Middle frontal gyrus (tissue), 1 donor: ENCODE measurements at regions not wholly inside any gene's neighbourhood (a gene's known extent, or its start where the extent isn't known, plus 50 kb on each side); places are given as distances from the start of the nearest gene placed in this dataset.
"Not testable (repeated sequence)": the region's sequence is repeated elsewhere in the genome, so short reads cannot be mapped to it uniquely, and the experiment has no call there.

ENCODE experiments used
- DNase-seq: peaks from one replicate; pipeline ENCODE4 v3.0.0-alpha.2; 2015; ENCODE audit warnings: low spot score; ENCODE audit errors: extremely low spot score

GRCh38 chr5:118301696-118302095 lies 686.7 kb downstream of the DTWD2 start:
- no peak for DNase-seq

GRCh38 chr5:118295045-118295444 lies 693.3 kb downstream of the DTWD2 start:
- DNase-seq: no peak

- DNase-seq: no peak
Measured at GRCh38 chr5:118293378-118293777, 695.0 kb downstream of the DTWD2 start.

- DNase-seq: no peak
Measured at GRCh38 chr5:118290204-118290603, 698.1 kb downstream of the DTWD2 start.

- DNase-seq: not testable (repeated sequence)
Measured at GRCh38 chr5:118284230-118284629, 704.1 kb downstream of the DTWD2 start.

- DNase-seq: not testable (repeated sequence)
Measured at GRCh38 chr5:118282480-118283038, 705.8 kb downstream of the DTWD2 start.

- no peak for DNase-seq
Measured at GRCh38 chr5:118279540-118280294, 708.6 kb downstream of the DTWD2 start.

- no peak for DNase-seq
Measured at GRCh38 chr5:118270526-118270925, 717.8 kb downstream of the DTWD2 start.

GRCh38 chr5:118258223-118258622 lies 730.1 kb downstream of the DTWD2 start:
- DNase-seq: no peak

GRCh38 chr5:118257066-118257465 lies 731.3 kb downstream of the DTWD2 start:
- no peak for DNase-seq

GRCh38 chr5:118253225-118254061 lies 734.9 kb downstream of the DTWD2 start:
- DNase-seq: no peak

- no peak for DNase-seq
Measured at GRCh38 chr5:118249386-118249785, 739.0 kb downstream of the DTWD2 start.

GRCh38 chr5:118247458-118247857 lies 740.9 kb downstream of the DTWD2 start:
- DNase-seq: no peak

- no peak for DNase-seq
Measured at GRCh38 chr5:118243613-118244012, 744.7 kb downstream of the DTWD2 start.

- DNase-seq: no peak
Measured at GRCh38 chr5:118243068-118243467, 745.3 kb downstream of the DTWD2 start.

GRCh38 chr5:118236108-118236849 lies 752.1 kb downstream of the DTWD2 start:
- DNase-seq: no peak

- DNase-seq: no peak
Measured at GRCh38 chr5:118233606-118234005, 754.7 kb downstream of the DTWD2 start.

GRCh38 chr5:118228489-118228888 lies 759.9 kb downstream of the DTWD2 start:
- DNase-seq: no peak

GRCh38 chr5:118224546-118224945 lies 763.8 kb downstream of the DTWD2 start:
- no peak for DNase-seq

GRCh38 chr5:118220556-118221195 lies 767.7 kb downstream of the DTWD2 start:
- DNase-seq: no peak

- DNase-seq: no peak
Measured at GRCh38 chr5:118211606-118212005, 776.7 kb downstream of the DTWD2 start.
